H1 (cell line): ENCODE measurements at regions not wholly inside any gene's neighbourhood (a gene's known extent, or its start where the extent isn't known, plus 50 kb on each side); places are given as distances from the start of the nearest gene placed in this dataset.

ENCODE experiments used
- CTCF ChIA-PET: fragments of 300-600 bp; sonication (Branson Sonifier 250); formaldehyde crosslinking; loops from one replicate; lab custom pipeline; 2021; ENCODE audit not compliant: partially characterized antibody; lab: Charles Lee
- POLR2A ChIA-PET: fragments of 300-600 bp; sonication (Branson Sonifier 250); formaldehyde crosslinking; loops from one replicate; lab custom pipeline; 2021; ENCODE audit warnings: inconsistent platforms; ENCODE audit not compliant: partially characterized antibody; lab: Charles Lee
- DNase-seq, 2 experiments: peaks; one replicate each; pipeline versions ENCODE4 v3.0.0 to v3.0.0-alpha.2; 2010 to 2022; ENCODE audit warnings: low spot score in 2 of 2, low read depth in 1 of 2, mixed read lengths in 1 of 2
- FAIRE-seq: peaks from 2 replicates; lab custom pipeline; 2011; peaks lifted over from hg19 to GRCh38; lab: Jason Lieb, UNC
- H2AFZ ChIP-seq: 2 replicates; pipeline ENCODE4 v1.8.1; 2012; ENCODE audit warnings: low read length, inconsistent platforms
- H2AK5ac ChIP-seq: 2 replicates; pipeline ENCODE4 v1.6.1; 2013; ENCODE audit warnings: low read depth, low read length
- H2BK120ac ChIP-seq: replicated peaks from 2 replicates; pipeline ENCODE3; 2013; ENCODE audit warnings: low read depth, low read length, inconsistent platforms
- H2BK12ac ChIP-seq: 2 replicates; pipeline ENCODE4 v1.6.1; 2013; ENCODE audit warnings: low read depth, low read length
- H2BK15ac ChIP-seq: 2 replicates; pipeline ENCODE4 v1.6.1; 2013; ENCODE audit warnings: low read length
- H2BK20ac ChIP-seq: 2 replicates; pipeline ENCODE4 v1.6.1; 2013; ENCODE audit warnings: low read length
- H2BK5ac ChIP-seq: 2 replicates; pipeline ENCODE4 v1.6.1; 2013; ENCODE audit warnings: low read depth, low read length
- H3K14ac ChIP-seq: 2 replicates; pipeline ENCODE4 v1.6.1; 2013; ENCODE audit warnings: inconsistent platforms; ENCODE audit not compliant: insufficient read length
- H3K18ac ChIP-seq: 2 replicates; pipeline ENCODE4 v1.6.1; 2013; ENCODE audit warnings: low read length; ENCODE audit errors: extremely low read depth
- H3K23ac ChIP-seq: 2 replicates; pipeline ENCODE4 v1.6.1; 2013; ENCODE audit warnings: inconsistent platforms; ENCODE audit not compliant: insufficient read length
- H3K23me2 ChIP-seq: 2 replicates; pipeline ENCODE4 v1.6.1; 2013; ENCODE audit warnings: low read depth, low read length
- H3K27ac ChIP-seq: 2 replicates; pipeline ENCODE4 v1.6.1; 2011; ENCODE audit warnings: low read depth, low read length, inconsistent platforms
- H3K27me3 ChIP-seq, 4 experiments: replicated peaks in 1 of 4; 1 replicate in 1 of 4; 2 replicates in 3 of 4; pipeline versions ENCODE4 v1.6.1 to v1.8.1; 2011 to 2013; ENCODE audit warnings: low read length in 3 of 4, mild to moderate bottlenecking in 3 of 4, inconsistent platforms in 2 of 4, mixed read lengths in 2 of 4, moderate library complexity in 1 of 4; ENCODE audit not compliant: control insufficient read depth in 3 of 4, insufficient read depth in 3 of 4; ENCODE audit errors: extremely low read depth in 1 of 4
- H3K36me3 ChIP-seq, 4 experiments: 2 replicates each; pipeline versions ENCODE4 v1.6.1 to v1.8.1; 2011 to 2013; ENCODE audit warnings: mild to moderate bottlenecking in 4 of 4, low read length in 3 of 4, moderate library complexity in 2 of 4, control low read depth in 1 of 4, inconsistent platforms in 1 of 4; ENCODE audit not compliant: insufficient read depth in 4 of 4, control insufficient read depth in 2 of 4
- H3K4ac ChIP-seq: replicated peaks from 2 replicates; pipeline ENCODE3; 2013; ENCODE audit warnings: low read length, low read depth, mixed read lengths, inconsistent platforms; ENCODE audit not compliant: insufficient read length
- H3K4me1 ChIP-seq, 4 experiments: replicated peaks in 1 of 4; 1 replicate in 1 of 4; 2 replicates in 3 of 4; pipeline versions ENCODE4 v1.6.1 to v1.8.1; 2011 to 2013; ENCODE audit warnings: low read length in 3 of 4, inconsistent platforms in 2 of 4, mixed read lengths in 1 of 4; ENCODE audit not compliant: insufficient read depth in 4 of 4, control insufficient read depth in 3 of 4
- H3K4me2 ChIP-seq, 2 experiments: 2 replicates each; pipeline versions ENCODE4 v1.6.1 to v1.8.1; 2011 to 2013; ENCODE audit warnings: low read depth in 2 of 2, low read length in 2 of 2, control low read depth in 1 of 2, inconsistent platforms in 1 of 2, mild to moderate bottlenecking in 1 of 2; ENCODE audit not compliant: insufficient read depth in 1 of 2
- H3K4me3 ChIP-seq, 4 experiments: fragments of 200-600, 300-600 bp in 1 of 4; sonication (generic), shearing (Covaris generic), sonication (Bioruptor Twin) in 1 of 4; 2 replicates each; pipeline versions ENCODE4 v1.5.1 to v1.8.1; 2011 to 2016; ENCODE audit warnings: low read length in 4 of 4, low read depth in 3 of 4, control low read depth in 2 of 4, inconsistent platforms in 2 of 4, mild to moderate bottlenecking in 2 of 4, mixed read lengths in 1 of 4, moderate library complexity in 1 of 4; ENCODE audit not compliant: insufficient read depth in 2 of 4; ENCODE audit errors: extremely low read depth in 1 of 4
- H3K56ac ChIP-seq: replicated peaks from 2 replicates; pipeline ENCODE3; 2013; ENCODE audit warnings: low read depth, mild to moderate bottlenecking, mixed read lengths, low read length, inconsistent platforms; ENCODE audit not compliant: insufficient read length
- H3K79me1 ChIP-seq: 2 replicates; pipeline ENCODE4 v1.6.1; 2013; ENCODE audit warnings: low read depth, low read length, control low read depth
- H3K79me2 ChIP-seq, 2 experiments: 2 replicates each; pipeline versions ENCODE4 v1.6.1 to v1.8.1; 2012 to 2013; ENCODE audit warnings: low read length in 2 of 2, mild to moderate bottlenecking in 2 of 2, inconsistent platforms in 1 of 2; ENCODE audit not compliant: insufficient read depth in 2 of 2, control insufficient read depth in 1 of 2
- H3K9ac ChIP-seq, 4 experiments: replicated peaks in 1 of 4; 1 replicate in 1 of 4; 2 replicates in 3 of 4; pipeline versions ENCODE4 v1.6.1 to v1.8.1; 2011 to 2013; ENCODE audit warnings: low read depth in 3 of 4, low read length in 3 of 4, control low read depth in 2 of 4, mild to moderate bottlenecking in 2 of 4, moderate library complexity in 2 of 4, inconsistent platforms in 1 of 4; ENCODE audit errors: extremely low read depth in 1 of 4
- H3K9me3 ChIP-seq, 2 experiments: 2 replicates each; pipeline versions ENCODE4 v1.6.1 to v1.8.1; 2012 to 2013; ENCODE audit warnings: mild to moderate bottlenecking in 2 of 2, moderate library complexity in 2 of 2, control low read depth in 1 of 2, inconsistent platforms in 1 of 2, low read depth in 1 of 2, low read length in 1 of 2, mixed read lengths in 1 of 2; ENCODE audit not compliant: insufficient read depth in 2 of 2
- H4K20me1 ChIP-seq, 2 experiments: replicated peaks in 1 of 2; 2 replicates each; pipeline versions ENCODE3 to v1.8.1; 2011 to 2013; ENCODE audit warnings: inconsistent platforms in 2 of 2, low read length in 2 of 2, mild to moderate bottlenecking in 1 of 2; ENCODE audit not compliant: insufficient read depth in 2 of 2, control insufficient read depth in 1 of 2
- H4K5ac ChIP-seq: 2 replicates; pipeline ENCODE4 v1.6.1; 2013; ENCODE audit warnings: low read length, low read depth, mixed read lengths, inconsistent platforms; ENCODE audit not compliant: insufficient read length
- H4K8ac ChIP-seq: 2 replicates; pipeline ENCODE4 v1.8.0; 2013; ENCODE audit warnings: mild to moderate bottlenecking, moderate library complexity, low read length, inconsistent platforms; ENCODE audit not compliant: insufficient read depth; ENCODE audit errors: extremely low read depth
- H4K91ac ChIP-seq: replicated peaks from 2 replicates; pipeline ENCODE3; 2013; ENCODE audit warnings: low read length, mixed read lengths, inconsistent platforms; ENCODE audit not compliant: insufficient read length
- BCL11A ChIP-seq, 2 experiments: IDR thresholded peaks; one replicate each; pipeline ENCODE4 v1.6.1; 2011; ENCODE audit warnings: low read depth in 2 of 2, low read length in 2 of 2, mild to moderate bottlenecking in 2 of 2
- BRCA1 ChIP-seq: IDR thresholded peaks from 2 replicates; pipeline ENCODE4 v1.6.1; 2012; ENCODE audit warnings: low read depth, low read length, improper control_type of control experiment
- CBX5 ChIP-seq: fragments of 300-800, 300-1000 bp; sonication (generic); IDR thresholded peaks from 2 replicates; pipeline ENCODE4 v1.7.1; 2016; ENCODE audit warnings: antibody characterized with exemption, low read length, low read depth
- CREB1 ChIP-seq: IDR thresholded peaks from 2 replicates; pipeline ENCODE4 v1.6.1; 2012; ENCODE audit warnings: inconsistent platforms
- WGBS, 2 experiments: shearing (Covaris generic) in 1 of 2; methylation state at CpG; one replicate each; pipeline versions ENCODE4 v1.1.6 to v1.1.7; 2013 to 2015; ENCODE audit warnings: low lambda C conversion rate in 2 of 2, mixed read lengths in 2 of 2, inconsistent platforms in 1 of 2, low coverage in 1 of 2, missing lambda C conversion rate in 1 of 2; ENCODE audit not compliant: insufficient replicate concordance in 2 of 2, insufficient coverage in 1 of 2, insufficient read length in 1 of 2; ENCODE audit errors: extremely low coverage in 1 of 2, missing lambda C conversion rate in 1 of 2; 5-methylcytosine and 5-hydroxymethylcytosine counted together

GRCh38 chr2:149765003-149765402 is 177.4 kb upstream of the MMADHC start:
- H3K14ac ChIP-seq: no peak overlapping the region
- no peak overlapping the region for H3K4ac ChIP-seq
- FAIRE-seq (no peak), DNase-seq (no peak)
- no peak overlapping the region for H2BK20ac ChIP-seq
- no peak overlapping the region for H2AFZ ChIP-seq
- H4K91ac ChIP-seq: no peak overlapping the region
- no peak overlapping the region for H2BK120ac ChIP-seq
- H2BK15ac ChIP-seq: no peak overlapping the region
- H3K9ac ChIP-seq: no peak overlapping the region
- H3K36me3 ChIP-seq: no peaks in the 10 kb centered on the region
- no peak overlapping the region for H3K4me2 ChIP-seq
- H4K20me1 ChIP-seq: no peaks in the 10 kb centered on the region
- H3K18ac ChIP-seq: no peak overlapping the region
- no peaks in the 10 kb centered on the region for H3K23me2 ChIP-seq
- CTCF ChIA-PET: no interaction called here
- H3K4me1 ChIP-seq: no peaks in the 10 kb centered on the region
- POLR2A ChIA-PET: no interaction called here
- H3K23ac ChIP-seq: no peak overlapping the region
- H3K56ac ChIP-seq: no peak overlapping the region
- H4K8ac ChIP-seq: no peak overlapping the region
- no peak overlapping the region for H4K5ac ChIP-seq
- no peaks in the 10 kb centered on the region for H3K27me3 ChIP-seq
- no peaks in the 10 kb centered on the region for H3K79me2 ChIP-seq
- TF ChIP-seq CREB1 (no peak), BRCA1 (no peak), CBX5 (no peak), BCL11A (IDR thresholded peaks at IDR 0.05; ENCODE audit: low read depth in 2 of 2, low read length in 2 of 2) (no peak)
- H2AK5ac ChIP-seq: no peak overlapping the region
- no peak overlapping the region for H3K27ac ChIP-seq
- H3K9me3 ChIP-seq: no peaks in the 10 kb centered on the region
- H3K4me3 ChIP-seq: no peak overlapping the region
- H2BK5ac ChIP-seq: no peak overlapping the region
- no peak overlapping the region for H2BK12ac ChIP-seq
- WGBS, 2 experiments: 90% methylated on average over 2 of the region's 2 CpGs; no CpG with 5 or more reads in 1 of the 2 experiments
- H3K79me1 ChIP-seq: no peaks in the 10 kb centered on the region
